ENCODE measurements at regions not wholly inside any gene's neighbourhood (a gene's known extent, or its start where the extent isn't known, plus 50 kb on each side); places are given as distances from the start of the nearest gene placed in this dataset.

DNA sequence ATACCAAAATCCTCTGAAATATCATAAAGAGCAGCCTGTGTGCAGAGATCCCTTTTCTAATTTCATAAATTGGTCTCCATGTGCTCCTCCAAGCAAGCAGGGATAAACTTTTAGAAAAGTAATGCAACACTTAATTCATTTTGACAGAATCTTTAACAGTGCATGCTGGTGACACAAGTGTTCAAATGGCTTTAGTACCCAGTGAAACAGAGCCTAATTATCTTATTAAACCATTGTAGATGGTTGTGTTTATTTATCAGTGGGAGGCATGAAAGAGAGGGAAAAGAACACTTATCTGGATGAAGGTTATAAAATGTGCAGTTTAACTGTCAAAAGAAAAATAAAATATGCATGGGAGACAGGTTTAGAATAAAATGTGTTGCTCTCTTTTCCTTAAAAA is 945.0 kb upstream of the PCDH20 start (continued):
- TF ChIP-seq, protein P1, sequence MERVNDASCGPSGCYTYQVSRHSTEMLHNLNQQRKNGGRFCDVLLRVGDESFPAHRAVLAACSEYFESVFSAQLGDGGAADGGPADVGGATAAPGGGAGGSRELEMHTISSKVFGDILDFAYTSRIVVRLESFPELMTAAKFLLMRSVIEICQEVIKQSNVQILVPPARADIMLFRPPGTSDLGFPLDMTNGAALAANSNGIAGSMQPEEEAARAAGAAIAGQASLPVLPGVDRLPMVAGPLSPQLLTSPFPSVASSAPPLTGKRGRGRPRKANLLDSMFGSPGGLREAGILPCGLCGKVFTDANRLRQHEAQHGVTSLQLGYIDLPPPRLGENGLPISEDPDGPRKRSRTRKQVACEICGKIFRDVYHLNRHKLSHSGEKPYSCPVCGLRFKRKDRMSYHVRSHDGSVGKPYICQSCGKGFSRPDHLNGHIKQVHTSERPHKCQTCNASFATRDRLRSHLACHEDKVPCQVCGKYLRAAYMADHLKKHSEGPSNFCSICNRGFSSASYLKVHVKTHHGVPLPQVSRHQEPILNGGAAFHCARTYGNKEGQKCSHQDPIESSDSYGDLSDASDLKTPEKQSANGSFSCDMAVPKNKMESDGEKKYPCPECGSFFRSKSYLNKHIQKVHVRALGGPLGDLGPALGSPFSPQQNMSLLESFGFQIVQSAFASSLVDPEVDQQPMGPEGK (CRISPR knock-in tag; IDR thresholded peaks at IDR 0.05): no peak
- TF ChIP-seq NCOA1 (CRISPR knock-in tag; IDR thresholded peaks at IDR 0.05) (no peak), ARID3A (IDR thresholded peaks at IDR 0.05; ENCODE audit: low read depth, low read length) (no peak), BCL6 (CRISPR knock-in tag; IDR thresholded peaks at IDR 0.05) (no peak), FOXM1 (CRISPR knock-in tag; IDR thresholded peaks at IDR 0.05) (no peak)

DNA sequence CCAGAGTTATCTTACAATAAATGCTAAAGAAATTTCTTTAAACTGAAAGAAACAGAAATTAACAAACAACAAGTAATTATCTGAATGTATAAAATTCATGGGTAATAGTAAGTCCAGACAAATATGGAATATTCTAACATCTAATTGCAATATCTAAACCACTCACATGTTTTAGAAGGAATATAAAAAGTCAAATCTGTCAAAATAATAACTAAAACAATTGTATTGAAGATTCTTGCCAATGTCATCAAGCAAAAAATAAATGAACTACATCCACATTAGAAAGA is 942.9 kb upstream of the PCDH20 start:
- no peaks in the 10 kb centered on the region for H3K79me2 ChIP-seq (ENCODE audit: insufficient read depth, low read length)
- no peak overlapping the region for H3K4me2 ChIP-seq (ENCODE audit: low read depth, low read length)
- no peak overlapping the region for H2AFZ ChIP-seq (ENCODE audit: low read length)
- no peaks in the 10 kb centered on the region for H4K20me1 ChIP-seq (ENCODE audit: insufficient read depth, low read length)
- no peak overlapping the region for H3K4me3 ChIP-seq (replicated peaks in 1 of 3; ENCODE audit: insufficient read depth in 1 of 3, low read depth in 2 of 3, low read length in 3 of 3)
- no peaks in the 10 kb centered on the region for H3K36me3 ChIP-seq (replicated peaks in 1 of 2; ENCODE audit: control insufficient read depth in 1 of 2, insufficient read depth in 2 of 2, low read length in 2 of 2)
- ATAC-seq (no peak), DNase-seq (ENCODE audit: low spot score) (no peak), FAIRE-seq (no peak)
- no peak overlapping the region for H3K9ac ChIP-seq (ENCODE audit: insufficient read depth, low read depth, low read length)
- BruUV-seq (replicated peaks): no TSS peak
- ChIA-PET POLR2A (no interaction called here), CTCF (ENCODE audit: low intra/inter-chr PET ratio, low total read pairs) (interaction anchor here (1.2 to 1.8 kb wide), 3 partner anchors 39 to 239 kb away, joined by 5 to 15 read pairs (median 7); no protein-coding TSS in a partner anchor)
- H3K4me1 ChIP-seq (ENCODE audit: insufficient read depth, low read length): no peaks in the 10 kb centered on the region
- in situ Hi-C loops (cut with HindIII; ENCODE audit: extremely low pct_ligation_motif_present, low pct_unique_long_range_greater_than_20kb) (loop anchor here (25.0 kb wide), 1 partner anchor 246 kb away; no protein-coding TSS in a partner anchor), intact Hi-C loops (cut with micrococcal nuclease; ENCODE audit: unreplicated experiment) (loop anchor here (1.0 kb wide), 4 partner anchors 38 to 344 kb away; no protein-coding TSS in a partner anchor)
- no peak overlapping the region for H3K27ac ChIP-seq (ENCODE audit: extremely low read length, insufficient read depth, low read length)
- H3K9me3 ChIP-seq (ENCODE audit: low read length): no peaks in the 10 kb centered on the region
- no peaks in the 10 kb centered on the region for H3K27me3 ChIP-seq (ENCODE audit: control insufficient read depth in 1 of 2, insufficient read depth in 2 of 2, low read length in 2 of 2)
- TF ChIP-seq, protein P2, sequence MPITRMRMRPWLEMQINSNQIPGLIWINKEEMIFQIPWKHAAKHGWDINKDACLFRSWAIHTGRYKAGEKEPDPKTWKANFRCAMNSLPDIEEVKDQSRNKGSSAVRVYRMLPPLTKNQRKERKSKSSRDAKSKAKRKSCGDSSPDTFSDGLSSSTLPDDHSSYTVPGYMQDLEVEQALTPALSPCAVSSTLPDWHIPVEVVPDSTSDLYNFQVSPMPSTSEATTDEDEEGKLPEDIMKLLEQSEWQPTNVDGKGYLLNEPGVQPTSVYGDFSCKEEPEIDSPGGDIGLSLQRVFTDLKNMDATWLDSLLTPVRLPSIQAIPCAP (CRISPR knock-in tag; IDR thresholded peaks at IDR 0.05; ENCODE audit: low read depth): no peak
- TF ChIP-seq PTBP1 (IDR thresholded peaks at IDR 0.05; ENCODE audit: low read depth, low read length, poor library complexity, severe bottlenecking) (no peak), ZNF20 (CRISPR knock-in tag; IDR thresholded peaks at IDR 0.05) (no peak), ZNF280D (CRISPR knock-in tag; IDR thresholded peaks at IDR 0.05) (no peak), TSC22D2 (CRISPR knock-in tag; IDR thresholded peaks at IDR 0.05; ENCODE audit: borderline replicate concordance) (no peak), XBP1 (CRISPR knock-in tag; IDR thresholded peaks at IDR 0.05) (no peak), SNAPC5 (CRISPR knock-in tag; IDR thresholded peaks at IDR 0.05; ENCODE audit: borderline replicate concordance) (no peak), CENPT (CRISPR knock-in tag; IDR thresholded peaks at IDR 0.05; ENCODE audit: low read depth) (no peak)
